ENCODE measurements at regions not wholly inside any gene's neighbourhood (a gene's known extent, or its start where the extent isn't known, plus 50 kb on each side); places are given as distances from the start of the nearest gene placed in this dataset.
A peak's percentile ranks its signal among the peaks of the same experiment; 100 is the strongest.

- no peaks in the 10 kb centered on the region for H3K36me3 ChIP-seq
- H3K27ac ChIP-seq = no peak overlapping the region
- intact Hi-C loops (cut with DNase I) = loop anchor here in 1 of 2 donors (5.0 kb wide), 1 partner anchor 103 kb away; no protein-coding TSS in a partner anchor
- TF ChIP-seq CTCF (IDR thresholded peaks at IDR 0.05) = no peak
- no peaks in the 10 kb centered on the region for H3K9me3 ChIP-seq
- H3K4me3 ChIP-seq = no peak overlapping the region
- ATAC-seq = no peak
- H3K27me3 ChIP-seq = no peaks in the 10 kb centered on the region
- H3K4me1 ChIP-seq = peaks cover 4 to 23% of the 10 kb centered on the region in 2 donors
- DNase-seq = peak in 1 of 4 donors; percentile 64
Measured at GRCh38 chr17:34204402-34204801, 50.7 kb upstream of the CCL2 start.

Data from left lung (tissue), 4 donors.